ENCODE measurements at regions not wholly inside any gene's neighbourhood (a gene's known extent, or its start where the extent isn't known, plus 50 kb on each side); places are given as distances from the start of the nearest gene placed in this dataset.

GRCh38 chr9:89668216-89668865 is 63.5 kb downstream of the GADD45G start:
- no peak for DNase-seq (ENCODE audit: unreplicated experiment)
- no peaks in the 10 kb centered on the region for H3K4me1 Mint-ChIP-seq (ENCODE audit: insufficient read depth, unreplicated experiment)
- TF ChIP-seq, protein P1, sequence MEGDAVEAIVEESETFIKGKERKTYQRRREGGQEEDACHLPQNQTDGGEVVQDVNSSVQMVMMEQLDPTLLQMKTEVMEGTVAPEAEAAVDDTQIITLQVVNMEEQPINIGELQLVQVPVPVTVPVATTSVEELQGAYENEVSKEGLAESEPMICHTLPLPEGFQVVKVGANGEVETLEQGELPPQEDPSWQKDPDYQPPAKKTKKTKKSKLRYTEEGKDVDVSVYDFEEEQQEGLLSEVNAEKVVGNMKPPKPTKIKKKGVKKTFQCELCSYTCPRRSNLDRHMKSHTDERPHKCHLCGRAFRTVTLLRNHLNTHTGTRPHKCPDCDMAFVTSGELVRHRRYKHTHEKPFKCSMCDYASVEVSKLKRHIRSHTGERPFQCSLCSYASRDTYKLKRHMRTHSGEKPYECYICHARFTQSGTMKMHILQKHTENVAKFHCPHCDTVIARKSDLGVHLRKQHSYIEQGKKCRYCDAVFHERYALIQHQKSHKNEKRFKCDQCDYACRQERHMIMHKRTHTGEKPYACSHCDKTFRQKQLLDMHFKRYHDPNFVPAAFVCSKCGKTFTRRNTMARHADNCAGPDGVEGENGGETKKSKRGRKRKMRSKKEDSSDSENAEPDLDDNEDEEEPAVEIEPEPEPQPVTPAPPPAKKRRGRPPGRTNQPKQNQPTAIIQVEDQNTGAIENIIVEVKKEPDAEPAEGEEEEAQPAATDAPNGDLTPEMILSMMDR (IDR thresholded peaks at IDR 0.05; ENCODE audit: unreplicated experiment) = no peak
- intact Hi-C loops (cut with micrococcal nuclease) = no loop called here
- H3K27ac Mint-ChIP-seq (ENCODE audit: low read depth, unreplicated experiment) = no peak overlapping the region
- no peak overlapping the region for H3K4me3 Mint-ChIP-seq (ENCODE audit: unreplicated experiment)
- no peaks in the 10 kb centered on the region for H3K27me3 Mint-ChIP-seq (ENCODE audit: insufficient read depth, unreplicated experiment)
- H3K9me3 Mint-ChIP-seq (ENCODE audit: unreplicated experiment) = peaks cover 7% of the 10 kb centered on the region
- ChIA-PET POLR2A (no interaction called here), CTCF (no interaction called here)
- no peaks in the 10 kb centered on the region for H3K36me3 Mint-ChIP-seq (ENCODE audit: insufficient read depth, unreplicated experiment)
- no TSS peak for BruUV-seq (replicated peaks)

- TF ChIP-seq, protein P1 (IDR thresholded peaks at IDR 0.05; ENCODE audit: unreplicated experiment) = no peak
- no peaks in the 10 kb centered on the region for H3K27me3 Mint-ChIP-seq (ENCODE audit: insufficient read depth, unreplicated experiment)
- no TSS peak for BruUV-seq (replicated peaks)
- ChIA-PET POLR2A (no interaction called here), CTCF (no interaction called here)
- DNase-seq (ENCODE audit: unreplicated experiment) = no peak
- no peak overlapping the region for H3K4me3 Mint-ChIP-seq (ENCODE audit: unreplicated experiment)
- H3K36me3 Mint-ChIP-seq (ENCODE audit: insufficient read depth, unreplicated experiment) = no peaks in the 10 kb centered on the region
- H3K27ac Mint-ChIP-seq (ENCODE audit: low read depth, unreplicated experiment) = no peak overlapping the region
- intact Hi-C loops (cut with micrococcal nuclease) = no loop called here
- H3K9me3 Mint-ChIP-seq (ENCODE audit: unreplicated experiment) = peaks cover 7% of the 10 kb centered on the region
- no peaks in the 10 kb centered on the region for H3K4me1 Mint-ChIP-seq (ENCODE audit: insufficient read depth, unreplicated experiment)
Observed at GRCh38 chr9:89668866-89669246, 64.0 kb downstream of the GADD45G start.

DNA sequence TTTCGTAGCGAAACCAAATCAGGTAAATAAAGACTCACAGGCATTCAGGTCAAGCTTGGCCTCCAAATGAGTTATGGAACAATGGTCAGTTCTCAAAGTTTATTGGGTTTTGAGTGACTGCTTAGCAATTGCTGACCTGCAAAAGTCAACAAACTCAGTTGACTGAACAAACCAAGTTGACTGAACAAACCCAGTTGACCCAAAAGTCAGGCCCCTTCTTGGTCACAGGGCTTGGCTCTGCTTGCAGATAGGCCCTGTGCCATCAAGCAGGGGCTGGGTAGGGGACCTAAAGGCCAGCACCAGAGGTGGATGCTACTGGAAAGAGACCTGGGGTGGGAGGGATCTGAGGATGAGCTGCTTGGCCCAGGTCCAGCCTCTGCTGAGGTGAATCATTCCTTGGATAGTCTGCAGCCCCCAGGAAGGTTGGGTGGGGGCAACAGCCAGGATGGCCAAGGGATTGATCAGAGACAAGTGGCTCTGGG is 64.6 kb downstream of the GADD45G start:
- TF ChIP-seq, protein P1 (IDR thresholded peaks at IDR 0.05; ENCODE audit: unreplicated experiment) = no peak
- Mint-ChIP-seq H3K4me3 (ENCODE audit: unreplicated experiment) (no peak overlapping the region), H3K36me3 (ENCODE audit: insufficient read depth, unreplicated experiment) (no peaks in the 10 kb centered on the region), H3K4me1 (ENCODE audit: insufficient read depth, unreplicated experiment) (no peaks in the 10 kb centered on the region), H3K9me3 (ENCODE audit: unreplicated experiment) (peaks cover 7% of the 10 kb centered on the region), H3K27me3 (ENCODE audit: insufficient read depth, unreplicated experiment) (no peaks in the 10 kb centered on the region), H3K27ac (ENCODE audit: low read depth, unreplicated experiment) (no peak overlapping the region)
- no TSS peak for BruUV-seq (replicated peaks)
- POLR2A ChIA-PET = no interaction called here
- CTCF ChIA-PET = interaction anchor here (0.6 kb wide), 1 partner anchor 107 kb away, joined by 3 read pairs; no protein-coding TSS in a partner anchor
- no peak for DNase-seq (ENCODE audit: unreplicated experiment)
- intact Hi-C loops (cut with micrococcal nuclease) = no loop called here

GRCh38 chr9:89670114-89670513 is 65.3 kb downstream of the GADD45G start:
- TF ChIP-seq, protein P1 (IDR thresholded peaks at IDR 0.05; ENCODE audit: unreplicated experiment) = no peak
- DNase-seq (ENCODE audit: unreplicated experiment) = no peak

More at GRCh38 chr9:89670114-89670513, 65.3 kb downstream of the GADD45G start:
- intact Hi-C loops (cut with micrococcal nuclease) = no loop called here
- Mint-ChIP-seq H3K4me1 (ENCODE audit: insufficient read depth, unreplicated experiment) (no peaks in the 10 kb centered on the region), H3K4me3 (ENCODE audit: unreplicated experiment) (no peak overlapping the region), H3K36me3 (ENCODE audit: insufficient read depth, unreplicated experiment) (no peaks in the 10 kb centered on the region), H3K27ac (ENCODE audit: low read depth, unreplicated experiment) (no peak overlapping the region), H3K9me3 (ENCODE audit: unreplicated experiment) (peaks cover 7% of the 10 kb centered on the region), H3K27me3 (ENCODE audit: insufficient read depth, unreplicated experiment) (no peaks in the 10 kb centered on the region)
- POLR2A ChIA-PET = no interaction called here
- no TSS peak for BruUV-seq (replicated peaks)
- CTCF ChIA-PET = no interaction called here

Measured in MCF 10A (cell line).